ENCODE measurements at regions not wholly inside any gene's neighbourhood (a gene's known extent, or its start where the extent isn't known, plus 50 kb on each side); places are given as distances from the start of the nearest gene placed in this dataset.
"Not testable (repeated sequence)": the region's sequence is repeated elsewhere in the genome, so short reads cannot be mapped to it uniquely, and the experiment has no call there.

DNA sequence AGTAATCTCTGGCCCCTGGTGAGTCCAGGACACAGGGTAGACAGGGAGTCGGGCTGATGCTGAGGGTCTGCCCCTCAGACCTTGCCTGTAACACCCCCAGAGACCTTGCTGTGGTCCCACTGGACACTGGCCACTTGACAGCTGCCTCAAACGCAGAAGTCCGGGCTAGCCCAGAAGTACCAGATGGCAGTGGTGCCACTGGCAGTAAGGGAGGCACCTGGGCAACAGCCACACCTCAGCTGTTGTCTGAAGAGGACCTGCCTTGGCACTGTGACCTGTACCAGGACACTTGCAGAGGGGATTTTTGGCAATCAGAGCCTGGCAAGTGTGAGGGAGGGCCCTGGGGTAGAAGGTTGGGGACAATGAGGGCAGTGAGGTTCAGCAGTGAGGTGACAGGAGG lies 63.3 kb upstream of the UXT start:
- WGBS = 96% methylated on average over 3 of the region's 3 CpGs
- peaks cover 0 to 2% (median 0%) of the 10 kb centered on the region in 4 donors for H3K27me3 ChIP-seq (ENCODE audit: control insufficient read depth in 4 of 4, insufficient read depth in 4 of 4, low read length in 3 of 4)
- no peak overlapping the region for H3K9ac ChIP-seq (ENCODE audit: low read depth in 1 of 2, low read length in 2 of 2)
- no peaks in the 10 kb centered on the region for H3K4me1 ChIP-seq (ENCODE audit: control insufficient read depth in 4 of 4, insufficient read depth in 4 of 4, low read length in 3 of 4)
- no peak for DNase-seq (ENCODE audit: low spot score)
- H3K36me3 ChIP-seq (ENCODE audit: control insufficient read depth in 4 of 4, insufficient read depth in 3 of 4, low read depth in 1 of 4, low read length in 3 of 4) = no peaks in the 10 kb centered on the region
- TF ChIP-seq GABPA (IDR thresholded peaks at IDR 0.05 in 1 of 2, conservative IDR thresholded peaks at IDR 0.05 in 1 of 2) (no peak), NR2F2 (IDR thresholded peaks at IDR 0.05) (no peak), HNF4G (IDR thresholded peaks at IDR 0.05) (no peak), REST (IDR thresholded peaks at IDR 0.05) (no peak), MAX (IDR thresholded peaks at IDR 0.05) (no peak), RAD21 (IDR thresholded peaks at IDR 0.05) (no peak)
- TF ChIP-seq, protein P1, sequence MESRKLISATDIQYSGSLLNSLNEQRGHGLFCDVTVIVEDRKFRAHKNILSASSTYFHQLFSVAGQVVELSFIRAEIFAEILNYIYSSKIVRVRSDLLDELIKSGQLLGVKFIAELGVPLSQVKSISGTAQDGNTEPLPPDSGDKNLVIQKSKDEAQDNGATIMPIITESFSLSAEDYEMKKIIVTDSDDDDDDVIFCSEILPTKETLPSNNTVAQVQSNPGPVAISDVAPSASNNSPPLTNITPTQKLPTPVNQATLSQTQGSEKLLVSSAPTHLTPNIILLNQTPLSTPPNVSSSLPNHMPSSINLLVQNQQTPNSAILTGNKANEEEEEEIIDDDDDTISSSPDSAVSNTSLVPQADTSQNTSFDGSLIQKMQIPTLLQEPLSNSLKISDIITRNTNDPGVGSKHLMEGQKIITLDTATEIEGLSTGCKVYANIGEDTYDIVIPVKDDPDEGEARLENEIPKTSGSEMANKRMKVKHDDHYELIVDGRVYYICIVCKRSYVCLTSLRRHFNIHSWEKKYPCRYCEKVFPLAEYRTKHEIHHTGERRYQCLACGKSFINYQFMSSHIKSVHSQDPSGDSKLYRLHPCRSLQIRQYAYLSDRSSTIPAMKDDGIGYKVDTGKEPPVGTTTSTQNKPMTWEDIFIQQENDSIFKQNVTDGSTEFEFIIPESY (IDR thresholded peaks at IDR 0.05) = no peak
- H3K9me3 ChIP-seq (ENCODE audit: control insufficient read depth in 4 of 4, low read length in 3 of 4) = peaks cover 0 to 9% (median 1%) of the 10 kb centered on the region in 4 donors
- H3K4me3 ChIP-seq (ENCODE audit: low read depth in 1 of 3, low read length in 3 of 3) = no peak overlapping the region
- H3K27ac ChIP-seq (ENCODE audit: low read depth in 1 of 2, low read length in 2 of 2) = no peak overlapping the region

GRCh38 chrX:47715078-47715477 lies 56.1 kb upstream of the UXT start:
- 63% methylated on average over 3 of the region's 3 CpGs for WGBS
- H3K36me3 ChIP-seq (ENCODE audit: control insufficient read depth in 4 of 4, insufficient read depth in 3 of 4, low read depth in 1 of 4, low read length in 3 of 4); H3K4me3 ChIP-seq (ENCODE audit: low read depth in 1 of 3, low read length in 3 of 3); H3K9ac ChIP-seq (ENCODE audit: low read depth in 1 of 2, low read length in 2 of 2); H3K27ac ChIP-seq (ENCODE audit: low read depth in 1 of 2, low read length in 2 of 2); H3K9me3 ChIP-seq (ENCODE audit: control insufficient read depth in 4 of 4, low read length in 3 of 4); H3K27me3 ChIP-seq (ENCODE audit: control insufficient read depth in 4 of 4, insufficient read depth in 4 of 4, low read length in 3 of 4); DNase-seq (ENCODE audit: low spot score); H3K4me1 ChIP-seq (ENCODE audit: control insufficient read depth in 4 of 4, insufficient read depth in 4 of 4, low read length in 3 of 4): not testable (repeated sequence)

- not testable (repeated sequence) for H3K4me3 ChIP-seq (ENCODE audit: low read depth in 1 of 3, low read length in 3 of 3); H3K36me3 ChIP-seq (ENCODE audit: control insufficient read depth in 4 of 4, insufficient read depth in 3 of 4, low read depth in 1 of 4, low read length in 3 of 4); H3K27me3 ChIP-seq (ENCODE audit: control insufficient read depth in 4 of 4, insufficient read depth in 4 of 4, low read length in 3 of 4); H3K9ac ChIP-seq (ENCODE audit: low read depth in 1 of 2, low read length in 2 of 2); H3K9me3 ChIP-seq (ENCODE audit: control insufficient read depth in 4 of 4, low read length in 3 of 4); H3K27ac ChIP-seq (ENCODE audit: low read depth in 1 of 2, low read length in 2 of 2); DNase-seq (ENCODE audit: low spot score); H3K4me1 ChIP-seq (ENCODE audit: control insufficient read depth in 4 of 4, insufficient read depth in 4 of 4, low read length in 3 of 4)
- WGBS = 33% methylated on average over 4 of the region's 4 CpGs
These were observed 53.7 kb upstream of the UXT start for GRCh38 chrX:47712675-47713074.

GRCh38 chrX:47710252-47710651 lies 51.3 kb upstream of the UXT start:
- Histone ChIP-seq H3K9ac (ENCODE audit: low read depth in 1 of 2, low read length in 2 of 2) (no peak overlapping the region), H3K27me3 (ENCODE audit: control insufficient read depth in 4 of 4, insufficient read depth in 4 of 4, low read length in 3 of 4) (no peaks in the 10 kb centered on the region), H3K4me3 (ENCODE audit: low read depth in 1 of 3, low read length in 3 of 3) (no peak overlapping the region), H3K4me1 (ENCODE audit: control insufficient read depth in 4 of 4, insufficient read depth in 4 of 4, low read length in 3 of 4) (no peaks in the 10 kb centered on the region), H3K36me3 (ENCODE audit: control insufficient read depth in 4 of 4, insufficient read depth in 3 of 4, low read depth in 1 of 4, low read length in 3 of 4) (no peaks in the 10 kb centered on the region), H3K27ac (ENCODE audit: low read depth in 1 of 2, low read length in 2 of 2) (no peak overlapping the region), H3K9me3 (ENCODE audit: control insufficient read depth in 4 of 4, low read length in 3 of 4) (no peaks in the 10 kb centered on the region)
- no peak for DNase-seq (ENCODE audit: low spot score)
- WGBS = 74% methylated on average over 1 of the region's 1 CpG
- TF ChIP-seq RXRA (IDR thresholded peaks at IDR 0.05) = no peak
- TF ChIP-seq REST (IDR thresholded peaks at IDR 0.05) = no peak
- no peak for TF ChIP-seq FOXA2 (IDR thresholded peaks at IDR 0.05)
- no peak for TF ChIP-seq MAX (IDR thresholded peaks at IDR 0.05)
- TF ChIP-seq, protein P2, sequence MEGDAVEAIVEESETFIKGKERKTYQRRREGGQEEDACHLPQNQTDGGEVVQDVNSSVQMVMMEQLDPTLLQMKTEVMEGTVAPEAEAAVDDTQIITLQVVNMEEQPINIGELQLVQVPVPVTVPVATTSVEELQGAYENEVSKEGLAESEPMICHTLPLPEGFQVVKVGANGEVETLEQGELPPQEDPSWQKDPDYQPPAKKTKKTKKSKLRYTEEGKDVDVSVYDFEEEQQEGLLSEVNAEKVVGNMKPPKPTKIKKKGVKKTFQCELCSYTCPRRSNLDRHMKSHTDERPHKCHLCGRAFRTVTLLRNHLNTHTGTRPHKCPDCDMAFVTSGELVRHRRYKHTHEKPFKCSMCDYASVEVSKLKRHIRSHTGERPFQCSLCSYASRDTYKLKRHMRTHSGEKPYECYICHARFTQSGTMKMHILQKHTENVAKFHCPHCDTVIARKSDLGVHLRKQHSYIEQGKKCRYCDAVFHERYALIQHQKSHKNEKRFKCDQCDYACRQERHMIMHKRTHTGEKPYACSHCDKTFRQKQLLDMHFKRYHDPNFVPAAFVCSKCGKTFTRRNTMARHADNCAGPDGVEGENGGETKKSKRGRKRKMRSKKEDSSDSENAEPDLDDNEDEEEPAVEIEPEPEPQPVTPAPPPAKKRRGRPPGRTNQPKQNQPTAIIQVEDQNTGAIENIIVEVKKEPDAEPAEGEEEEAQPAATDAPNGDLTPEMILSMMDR (IDR thresholded peaks at IDR 0.05; ENCODE audit: low read depth, low read length, missing input control) = no peak
- no peak for TF ChIP-seq JUND (IDR thresholded peaks at IDR 0.05)
- no peak for TF ChIP-seq SP1 (IDR thresholded peaks at IDR 0.05)
